ENCODE measurements at regions not wholly inside any gene's neighbourhood (a gene's known extent, or its start where the extent isn't known, plus 50 kb on each side); places are given as distances from the start of the nearest gene placed in this dataset.

GRCh38 chr11:92857407-92857806 lies 112.0 kb upstream of the MTNR1B start:
- DNase-seq (ENCODE audit: low spot score) = no peak
- TF ChIP-seq CTCF (IDR thresholded peaks at IDR 0.05; ENCODE audit: borderline replicate concordance, control extremely low read depth, extremely low read depth, insufficient read depth, missing control alignments) = no peak
- in situ Hi-C loops (cut with MboI; ENCODE audit: low sequenced_read_pairs, unreplicated experiment) = no loop called here

GRCh38 chr11:92859156-92859690 lies 110.2 kb upstream of the MTNR1B start:
- no peak for TF ChIP-seq CTCF (IDR thresholded peaks at IDR 0.05; ENCODE audit: borderline replicate concordance, control extremely low read depth, extremely low read depth, insufficient read depth, missing control alignments)
- in situ Hi-C loops (cut with MboI; ENCODE audit: low sequenced_read_pairs, unreplicated experiment) = no loop called here
- no peak for DNase-seq (ENCODE audit: low spot score)

GRCh38 chr11:92861634-92862033 lies 107.8 kb upstream of the MTNR1B start:
- TF ChIP-seq CTCF (IDR thresholded peaks at IDR 0.05; ENCODE audit: borderline replicate concordance, control extremely low read depth, extremely low read depth, insufficient read depth, missing control alignments) = no peak
- in situ Hi-C loops (cut with MboI; ENCODE audit: low sequenced_read_pairs, unreplicated experiment) = no loop called here
- DNase-seq (ENCODE audit: low spot score) = no peak

GRCh38 chr11:92865352-92865751 lies 104.1 kb upstream of the MTNR1B start:
- no peak for TF ChIP-seq CTCF (IDR thresholded peaks at IDR 0.05; ENCODE audit: borderline replicate concordance, control extremely low read depth, extremely low read depth, insufficient read depth, missing control alignments)
- DNase-seq (ENCODE audit: low spot score) = no peak
- in situ Hi-C loops (cut with MboI; ENCODE audit: low sequenced_read_pairs, unreplicated experiment) = no loop called here

- DNase-seq (ENCODE audit: low spot score) = no peak
- in situ Hi-C loops (cut with MboI; ENCODE audit: low sequenced_read_pairs, unreplicated experiment) = no loop called here
- no peak for TF ChIP-seq CTCF (IDR thresholded peaks at IDR 0.05; ENCODE audit: borderline replicate concordance, control extremely low read depth, extremely low read depth, insufficient read depth, missing control alignments)
These were observed 102.7 kb upstream of the MTNR1B start for GRCh38 chr11:92866679-92867282.

- TF ChIP-seq CTCF (IDR thresholded peaks at IDR 0.05; ENCODE audit: borderline replicate concordance, control extremely low read depth, extremely low read depth, insufficient read depth, missing control alignments) = no peak
- in situ Hi-C loops (cut with MboI; ENCODE audit: low sequenced_read_pairs, unreplicated experiment) = no loop called here
- DNase-seq (ENCODE audit: low spot score) = no peak
These were observed 101.4 kb upstream of the MTNR1B start for GRCh38 chr11:92867913-92868619.
